Panc1 (cell line): ENCODE measurements at regions not wholly inside any gene's neighbourhood (a gene's known extent, or its start where the extent isn't known, plus 50 kb on each side); places are given as distances from the start of the nearest gene placed in this dataset.

Source experiments
- POLR2AphosphoS5 ChIP-seq: IDR thresholded peaks from 2 replicates; pipeline ENCODE4 v1.6.1; 2012; ENCODE audit warnings: mild to moderate bottlenecking, low read depth, low read length, moderate library complexity
- TF ChIP-seq, protein P1 (sequence below): fragments of 450-650 bp; IDR thresholded peaks from 2 replicates; pipeline ENCODE4 v1.5.1; 2017; ENCODE audit warnings: mild to moderate bottlenecking
- TF ChIP-seq, protein P2 (sequence below), 2 experiments: IDR thresholded peaks; 2 replicates each; pipeline ENCODE4 v1.6.1; 2011 to 2012; ENCODE audit warnings: low read depth in 2 of 2, control low read depth in 1 of 2, low read length in 1 of 2, mild to moderate bottlenecking in 1 of 2, moderate library complexity in 1 of 2; ENCODE audit not compliant: insufficient read depth in 1 of 2

DNA sequence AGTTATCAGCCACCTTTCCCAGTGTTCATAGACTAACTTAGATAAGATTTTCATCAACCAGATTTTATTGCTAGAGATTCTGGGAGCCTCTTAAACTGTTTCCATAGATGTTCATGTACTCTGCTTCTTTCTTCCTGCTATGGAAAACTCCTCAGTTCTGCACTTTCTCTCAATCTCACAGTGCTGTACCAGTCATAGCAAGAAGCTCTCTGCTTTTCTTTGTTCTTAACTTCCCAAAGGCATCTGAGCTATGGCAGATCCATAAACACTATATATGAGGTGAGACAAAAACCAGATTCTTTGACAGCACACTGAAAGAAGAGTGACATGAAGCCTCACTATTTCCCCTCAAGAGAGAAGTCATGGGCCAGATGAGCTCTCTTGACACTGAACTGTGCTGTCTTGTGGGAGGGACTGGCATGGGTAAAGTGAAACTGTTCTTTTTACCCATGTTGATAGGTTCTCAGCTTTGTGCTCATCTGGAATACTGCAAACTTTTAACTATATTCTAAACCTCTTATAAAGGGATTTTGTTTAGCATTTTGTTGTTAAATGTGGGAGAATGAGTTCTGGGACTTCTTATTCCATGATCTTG lies 64.2 kb upstream of the LYPLAL1 start:
- TF ChIP-seq, protein P1, sequence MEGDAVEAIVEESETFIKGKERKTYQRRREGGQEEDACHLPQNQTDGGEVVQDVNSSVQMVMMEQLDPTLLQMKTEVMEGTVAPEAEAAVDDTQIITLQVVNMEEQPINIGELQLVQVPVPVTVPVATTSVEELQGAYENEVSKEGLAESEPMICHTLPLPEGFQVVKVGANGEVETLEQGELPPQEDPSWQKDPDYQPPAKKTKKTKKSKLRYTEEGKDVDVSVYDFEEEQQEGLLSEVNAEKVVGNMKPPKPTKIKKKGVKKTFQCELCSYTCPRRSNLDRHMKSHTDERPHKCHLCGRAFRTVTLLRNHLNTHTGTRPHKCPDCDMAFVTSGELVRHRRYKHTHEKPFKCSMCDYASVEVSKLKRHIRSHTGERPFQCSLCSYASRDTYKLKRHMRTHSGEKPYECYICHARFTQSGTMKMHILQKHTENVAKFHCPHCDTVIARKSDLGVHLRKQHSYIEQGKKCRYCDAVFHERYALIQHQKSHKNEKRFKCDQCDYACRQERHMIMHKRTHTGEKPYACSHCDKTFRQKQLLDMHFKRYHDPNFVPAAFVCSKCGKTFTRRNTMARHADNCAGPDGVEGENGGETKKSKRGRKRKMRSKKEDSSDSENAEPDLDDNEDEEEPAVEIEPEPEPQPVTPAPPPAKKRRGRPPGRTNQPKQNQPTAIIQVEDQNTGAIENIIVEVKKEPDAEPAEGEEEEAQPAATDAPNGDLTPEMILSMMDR = no peak
- TF ChIP-seq POLR2AphosphoS5 = no peak
- TF ChIP-seq, protein P2, sequence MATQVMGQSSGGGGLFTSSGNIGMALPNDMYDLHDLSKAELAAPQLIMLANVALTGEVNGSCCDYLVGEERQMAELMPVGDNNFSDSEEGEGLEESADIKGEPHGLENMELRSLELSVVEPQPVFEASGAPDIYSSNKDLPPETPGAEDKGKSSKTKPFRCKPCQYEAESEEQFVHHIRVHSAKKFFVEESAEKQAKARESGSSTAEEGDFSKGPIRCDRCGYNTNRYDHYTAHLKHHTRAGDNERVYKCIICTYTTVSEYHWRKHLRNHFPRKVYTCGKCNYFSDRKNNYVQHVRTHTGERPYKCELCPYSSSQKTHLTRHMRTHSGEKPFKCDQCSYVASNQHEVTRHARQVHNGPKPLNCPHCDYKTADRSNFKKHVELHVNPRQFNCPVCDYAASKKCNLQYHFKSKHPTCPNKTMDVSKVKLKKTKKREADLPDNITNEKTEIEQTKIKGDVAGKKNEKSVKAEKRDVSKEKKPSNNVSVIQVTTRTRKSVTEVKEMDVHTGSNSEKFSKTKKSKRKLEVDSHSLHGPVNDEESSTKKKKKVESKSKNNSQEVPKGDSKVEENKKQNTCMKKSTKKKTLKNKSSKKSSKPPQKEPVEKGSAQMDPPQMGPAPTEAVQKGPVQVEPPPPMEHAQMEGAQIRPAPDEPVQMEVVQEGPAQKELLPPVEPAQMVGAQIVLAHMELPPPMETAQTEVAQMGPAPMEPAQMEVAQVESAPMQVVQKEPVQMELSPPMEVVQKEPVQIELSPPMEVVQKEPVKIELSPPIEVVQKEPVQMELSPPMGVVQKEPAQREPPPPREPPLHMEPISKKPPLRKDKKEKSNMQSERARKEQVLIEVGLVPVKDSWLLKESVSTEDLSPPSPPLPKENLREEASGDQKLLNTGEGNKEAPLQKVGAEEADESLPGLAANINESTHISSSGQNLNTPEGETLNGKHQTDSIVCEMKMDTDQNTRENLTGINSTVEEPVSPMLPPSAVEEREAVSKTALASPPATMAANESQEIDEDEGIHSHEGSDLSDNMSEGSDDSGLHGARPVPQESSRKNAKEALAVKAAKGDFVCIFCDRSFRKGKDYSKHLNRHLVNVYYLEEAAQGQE (IDR thresholded peaks at IDR 0.05; ENCODE audit: insufficient read depth in 1 of 2, low read depth in 2 of 2, low read length in 1 of 2) = no peak
